IPS-18a (cell line): ENCODE measurements at regions not wholly inside any gene's neighbourhood (a gene's known extent, or its start where the extent isn't known, plus 50 kb on each side); places are given as distances from the start of the nearest gene placed in this dataset.

ENCODE experiments used
- H3K27ac ChIP-seq: one replicate; pipeline ENCODE4 v1.5.1; 2013; ENCODE audit warnings: low read length
- H3K27me3 ChIP-seq: one replicate; pipeline ENCODE4 v1.6.1; 2013; ENCODE audit warnings: mild to moderate bottlenecking, low read length; ENCODE audit not compliant: control insufficient read depth, insufficient read depth
- H3K36me3 ChIP-seq: one replicate; pipeline ENCODE4 v1.6.1; 2013; ENCODE audit warnings: low read depth, low read length; ENCODE audit not compliant: control insufficient read depth
- H3K4me1 ChIP-seq: one replicate; pipeline ENCODE4 v1.6.1; 2013; ENCODE audit warnings: low read depth, low read length; ENCODE audit not compliant: control insufficient read depth
- H3K4me3 ChIP-seq: one replicate; pipeline ENCODE4 v1.5.1; 2013; ENCODE audit warnings: low read length
- H3K9ac ChIP-seq: one replicate; pipeline ENCODE4 v1.6.1; 2013; ENCODE audit warnings: mild to moderate bottlenecking, low read length, moderate library complexity
- H3K9me3 ChIP-seq: one replicate; pipeline ENCODE4 v1.6.1; 2013; ENCODE audit warnings: low read depth, low read length; ENCODE audit not compliant: control insufficient read depth

DNA sequence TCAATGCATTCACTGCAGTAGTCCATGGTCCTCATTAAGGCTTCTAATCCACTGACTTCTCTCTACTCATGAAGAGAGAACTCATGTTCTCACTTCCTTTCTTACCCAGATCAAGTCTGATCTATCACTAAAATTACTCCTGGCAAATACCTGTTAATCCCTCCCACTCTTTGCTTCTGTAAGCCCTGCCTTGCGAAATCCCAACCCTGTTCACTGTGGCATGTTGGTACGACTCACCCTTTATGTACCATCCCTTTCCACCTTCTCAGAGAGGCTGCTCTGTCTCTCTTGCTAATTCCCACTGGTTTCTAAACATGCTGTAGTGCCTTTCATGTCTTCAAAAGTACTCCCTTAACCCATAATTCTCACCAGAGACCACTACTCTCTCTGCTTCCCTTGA lies 272.2 kb upstream of the ACVR2A start:
- Histone ChIP-seq H3K4me1 (no peaks in the 10 kb centered on the region), H3K9me3 (peaks cover 5% of the 10 kb centered on the region), H3K4me3 (no peak overlapping the region), H3K27ac (no peak overlapping the region), H3K27me3 (no peaks in the 10 kb centered on the region), H3K36me3 (no peaks in the 10 kb centered on the region), H3K9ac (no peak overlapping the region)

DNA sequence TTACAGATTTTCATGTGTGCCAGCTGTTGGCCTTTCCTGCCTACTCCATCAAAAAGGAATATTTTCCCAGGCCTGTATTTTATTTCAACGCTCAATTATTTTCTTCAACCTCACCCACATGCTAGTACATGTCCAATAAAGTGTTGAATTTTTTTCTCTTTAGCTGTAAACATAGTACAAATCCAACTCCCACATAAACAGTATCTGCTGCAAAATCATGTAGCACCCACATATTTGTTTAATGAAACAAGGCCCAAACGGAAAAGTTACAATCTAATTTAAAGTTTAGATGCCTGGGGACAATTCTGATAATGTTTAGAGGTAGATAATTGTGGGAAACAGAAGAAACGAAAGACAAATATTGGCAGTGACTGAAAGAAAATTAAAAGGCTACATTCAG lies 275.4 kb upstream of the ACVR2A start:
- H3K27ac ChIP-seq: no peak overlapping the region
- no peaks in the 10 kb centered on the region for H3K4me1 ChIP-seq
- H3K36me3 ChIP-seq: no peaks in the 10 kb centered on the region
- H3K27me3 ChIP-seq: no peaks in the 10 kb centered on the region
- peaks cover 5% of the 10 kb centered on the region for H3K9me3 ChIP-seq
- H3K9ac ChIP-seq: no peak overlapping the region
- no peak overlapping the region for H3K4me3 ChIP-seq

DNA sequence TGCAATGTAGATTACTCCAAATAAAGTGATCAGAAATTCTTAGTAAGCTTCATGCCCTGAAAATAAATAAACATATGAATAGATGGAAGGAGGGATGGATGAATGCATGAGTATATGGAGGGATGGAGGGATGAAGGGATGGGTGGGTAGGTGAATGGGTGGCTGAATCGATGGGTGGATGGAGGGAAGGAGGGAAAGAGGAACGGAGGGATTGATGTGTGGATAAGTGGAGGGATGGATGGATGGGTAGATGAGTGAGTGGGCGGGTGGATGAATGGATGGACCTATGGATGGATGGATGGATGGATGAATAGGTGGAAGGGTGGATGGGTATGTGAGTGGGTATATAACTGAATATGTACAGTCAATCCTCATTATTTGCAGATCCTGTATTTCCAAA lies 276.7 kb upstream of the ACVR2A start:
- no peak overlapping the region for H3K4me3 ChIP-seq
- no peaks in the 10 kb centered on the region for H3K27me3 ChIP-seq
- H3K36me3 ChIP-seq: no peaks in the 10 kb centered on the region
- no peak overlapping the region for H3K9ac ChIP-seq
- H3K27ac ChIP-seq: no peak overlapping the region
- H3K4me1 ChIP-seq: no peaks in the 10 kb centered on the region
- peaks cover 5% of the 10 kb centered on the region for H3K9me3 ChIP-seq

DNA sequence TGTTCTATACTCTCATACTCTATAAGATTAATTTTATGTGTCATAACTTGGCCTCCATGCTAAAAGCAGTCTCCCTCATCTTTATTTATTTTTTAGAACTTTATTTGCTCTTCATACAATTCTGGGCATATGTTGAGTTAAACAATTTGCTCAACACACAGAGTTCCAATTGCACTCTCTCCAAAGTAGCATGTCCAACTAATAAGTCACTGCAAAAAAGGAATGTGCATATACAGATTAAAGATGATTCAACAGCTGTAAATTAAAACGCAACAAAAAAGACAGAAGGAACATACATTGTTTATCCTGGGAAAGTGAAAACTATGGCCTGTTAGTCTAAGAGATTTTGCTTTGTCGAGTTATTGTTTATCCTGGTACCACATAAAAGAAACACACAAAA lies 277.7 kb upstream of the ACVR2A start:
- Histone ChIP-seq H3K36me3 (no peaks in the 10 kb centered on the region), H3K4me1 (no peaks in the 10 kb centered on the region), H3K27ac (no peak overlapping the region), H3K4me3 (no peak overlapping the region), H3K9me3 (peaks cover 5% of the 10 kb centered on the region), H3K9ac (no peak overlapping the region), H3K27me3 (no peaks in the 10 kb centered on the region)

DNA sequence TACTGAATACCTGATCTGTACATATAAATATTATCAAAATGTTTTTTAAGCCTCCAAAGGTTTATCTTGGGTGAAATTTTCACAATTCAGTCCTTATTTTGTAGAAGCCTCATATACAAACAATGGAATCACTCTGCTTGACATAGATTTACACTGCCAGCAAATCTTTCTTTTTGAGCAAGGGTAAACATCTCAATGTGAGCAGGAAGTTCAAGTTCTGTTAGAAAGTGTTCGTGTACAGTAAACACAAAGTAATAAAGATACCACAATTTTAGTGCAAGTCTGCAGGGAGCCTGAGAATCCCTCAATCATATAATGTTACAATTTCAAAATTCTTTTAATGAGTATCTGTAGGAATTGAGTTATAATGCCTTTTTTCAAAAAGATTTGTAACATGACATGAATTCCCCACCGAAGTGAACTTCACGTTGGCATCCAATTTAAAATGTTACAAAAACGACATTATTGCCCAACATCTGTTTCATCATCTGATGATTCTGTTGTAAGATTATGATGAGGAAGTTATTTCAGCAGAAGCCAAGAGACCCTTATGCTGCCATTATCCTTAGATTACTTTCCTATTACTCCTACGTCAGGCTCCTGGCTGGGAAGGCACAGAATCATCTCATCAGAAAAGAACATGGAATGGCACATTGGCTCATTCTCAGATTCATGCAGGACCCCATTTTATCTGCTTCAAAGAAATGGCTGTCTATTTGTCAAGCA lies 283.9 kb upstream of the ACVR2A start:
- Histone ChIP-seq H3K27ac (no peak overlapping the region), H3K27me3 (no peaks in the 10 kb centered on the region), H3K36me3 (no peaks in the 10 kb centered on the region), H3K9me3 (no peaks in the 10 kb centered on the region), H3K4me1 (no peaks in the 10 kb centered on the region), H3K9ac (no peak overlapping the region), H3K4me3 (no peak overlapping the region)

DNA sequence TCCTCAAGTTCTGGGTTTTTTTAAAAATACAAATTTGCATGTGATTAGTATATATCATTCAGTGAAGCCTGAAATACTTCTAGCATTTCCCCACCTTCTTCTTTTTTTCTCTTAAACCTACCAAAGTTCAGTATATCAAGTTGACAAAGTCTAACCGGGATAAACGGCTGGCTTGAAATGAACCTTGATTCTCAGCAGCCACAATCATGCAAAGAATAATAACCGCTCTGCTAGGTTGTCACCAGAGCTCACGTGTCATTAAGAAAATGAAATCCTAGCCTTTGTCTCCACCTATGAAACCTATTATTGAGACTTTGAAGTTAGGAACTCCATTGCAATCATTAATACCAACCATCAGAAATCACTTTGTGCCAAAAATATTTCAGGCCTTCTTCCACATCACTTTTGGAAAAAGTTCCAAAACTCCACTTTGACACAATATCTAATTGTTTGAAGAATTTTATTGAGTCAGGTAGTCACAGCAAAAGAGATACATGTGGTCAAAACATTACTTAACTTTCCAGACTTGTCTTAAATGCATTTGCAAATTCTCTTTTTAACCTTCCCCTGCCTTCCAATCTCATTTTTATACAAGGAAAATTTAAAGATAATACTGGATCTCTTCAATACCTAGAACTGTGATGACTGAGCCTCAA lies 285.6 kb upstream of the ACVR2A start:
- no peak overlapping the region for H3K4me3 ChIP-seq
- H3K27me3 ChIP-seq: no peaks in the 10 kb centered on the region
- no peaks in the 10 kb centered on the region for H3K9me3 ChIP-seq
- no peaks in the 10 kb centered on the region for H3K4me1 ChIP-seq
- H3K9ac ChIP-seq: no peak overlapping the region
- no peaks in the 10 kb centered on the region for H3K36me3 ChIP-seq
- H3K27ac ChIP-seq: no peak overlapping the region

DNA sequence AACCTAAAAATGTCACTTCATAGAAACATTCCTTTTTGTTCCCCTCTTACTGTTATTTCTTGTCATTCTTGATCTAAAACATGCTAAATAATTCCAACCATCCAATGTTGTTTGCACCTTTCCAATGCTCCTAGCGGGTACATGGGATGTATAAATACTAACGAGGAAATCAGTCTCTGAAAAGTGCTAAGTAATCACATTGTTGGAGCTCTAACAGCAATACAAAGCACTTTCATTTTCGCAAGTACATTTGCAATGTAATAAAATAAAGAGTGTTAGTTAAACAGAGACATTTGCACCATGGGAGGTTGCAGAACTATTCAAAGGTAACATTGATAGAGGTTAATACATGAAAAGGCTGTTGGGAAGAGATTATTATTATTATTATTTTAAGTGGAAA lies 286.2 kb upstream of the ACVR2A start:
- Histone ChIP-seq H3K36me3 (no peaks in the 10 kb centered on the region), H3K9me3 (no peaks in the 10 kb centered on the region), H3K9ac (no peak overlapping the region), H3K4me1 (no peaks in the 10 kb centered on the region), H3K27ac (no peak overlapping the region), H3K4me3 (no peak overlapping the region), H3K27me3 (no peaks in the 10 kb centered on the region)

DNA sequence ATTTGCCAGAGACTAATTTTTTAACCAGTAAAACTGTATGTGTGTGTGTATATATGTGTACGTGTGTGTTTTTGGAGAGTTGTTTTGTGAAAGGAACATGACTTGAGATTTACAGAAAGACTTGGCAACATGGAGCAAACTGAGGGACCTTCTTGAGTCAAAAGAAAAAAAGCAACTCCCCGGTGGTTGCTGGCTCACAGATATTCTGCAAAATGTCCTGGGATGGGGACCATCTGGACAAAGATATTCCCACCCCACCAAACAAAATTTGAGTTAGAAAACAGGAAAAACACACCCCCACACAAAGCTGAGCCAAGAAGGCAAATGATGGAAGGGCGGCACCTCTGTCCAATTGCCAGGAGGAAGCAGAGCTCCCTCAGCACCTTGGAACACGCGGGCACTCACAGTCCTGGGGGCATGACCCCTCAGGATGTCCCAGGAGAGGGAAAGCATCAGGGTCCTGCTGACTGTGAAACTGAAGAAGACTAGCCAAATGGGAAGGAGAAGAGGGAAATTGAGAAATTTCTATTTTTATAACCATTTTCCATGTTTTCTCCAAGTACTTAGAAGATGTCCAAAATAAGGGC lies 290.2 kb upstream of the ACVR2A start:
- Histone ChIP-seq H3K36me3 (no peaks in the 10 kb centered on the region), H3K27me3 (no peaks in the 10 kb centered on the region), H3K4me3 (no peak overlapping the region)

DNA sequence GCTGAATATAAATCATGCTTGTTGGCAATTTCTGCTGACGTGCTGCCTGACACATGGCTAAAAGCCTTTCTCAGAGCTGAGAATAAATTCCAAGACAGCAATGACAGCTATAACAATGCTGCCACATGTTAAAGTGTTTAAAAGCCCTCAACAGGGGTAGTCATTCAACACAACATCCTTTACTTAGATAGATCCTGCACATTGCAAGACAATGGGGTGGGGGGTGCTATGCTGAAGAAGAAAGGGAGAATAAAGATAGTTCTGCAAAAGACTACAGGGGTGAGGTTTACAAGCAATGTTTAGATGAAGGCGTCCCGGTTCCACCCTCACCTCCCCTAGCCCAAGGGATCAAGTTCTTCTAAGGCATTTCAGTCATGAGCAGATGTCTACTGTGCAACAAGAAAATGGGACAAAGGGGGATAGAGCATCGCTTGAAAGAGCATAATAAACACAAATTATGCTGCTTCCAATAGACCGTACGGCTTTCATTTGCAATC lies 291.0 kb upstream of the ACVR2A start:
- Histone ChIP-seq H3K4me1 (no peaks in the 10 kb centered on the region), H3K36me3 (no peaks in the 10 kb centered on the region), H3K27ac (no peak overlapping the region), H3K9me3 (no peaks in the 10 kb centered on the region), H3K4me3 (no peak overlapping the region), H3K27me3 (no peaks in the 10 kb centered on the region), H3K9ac (no peak overlapping the region)

More for the DNA sequence above, 290.2 kb upstream of the ACVR2A start:
- Histone ChIP-seq H3K27ac (no peak overlapping the region), H3K4me1 (no peaks in the 10 kb centered on the region), H3K9me3 (no peaks in the 10 kb centered on the region), H3K9ac (no peak overlapping the region)

DNA sequence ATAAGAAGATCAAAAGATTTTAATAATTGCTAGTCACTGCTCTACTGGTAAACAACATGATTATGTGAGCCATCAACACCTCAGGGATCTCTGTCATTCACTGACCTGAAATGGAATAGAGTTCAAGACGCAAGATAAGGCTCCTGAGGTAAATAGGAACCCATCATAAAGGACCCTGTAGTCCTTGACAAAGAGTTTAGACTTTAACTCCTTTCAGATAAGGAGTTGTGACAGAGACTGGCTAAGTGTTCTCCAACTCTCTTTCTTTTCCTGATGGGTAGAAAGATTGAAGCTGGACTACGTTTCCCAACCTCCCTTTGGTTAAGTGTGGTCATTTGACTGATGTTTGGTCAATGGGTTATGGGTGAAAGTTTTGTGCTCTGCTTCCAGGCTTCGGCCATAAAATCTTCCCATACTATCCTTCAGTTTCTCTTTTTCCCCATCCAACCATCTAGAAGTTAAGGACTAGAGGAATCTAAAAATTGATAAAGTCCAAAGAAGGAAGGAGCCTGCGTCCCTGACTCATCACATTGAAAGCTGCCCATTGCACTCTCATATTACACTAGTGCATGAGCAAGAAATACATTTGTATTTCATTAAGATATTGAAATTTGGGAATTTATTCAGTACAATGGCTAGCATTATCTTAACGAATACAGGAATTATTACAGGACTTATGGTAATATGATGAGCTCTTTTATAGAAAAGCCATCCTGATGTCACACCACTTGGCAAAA lies 293.7 kb upstream of the ACVR2A start:
- H3K4me1 ChIP-seq: no peaks in the 10 kb centered on the region
- H3K27me3 ChIP-seq: no peaks in the 10 kb centered on the region
- H3K9ac ChIP-seq: no peak overlapping the region
- no peaks in the 10 kb centered on the region for H3K9me3 ChIP-seq
- no peaks in the 10 kb centered on the region for H3K36me3 ChIP-seq
- H3K27ac ChIP-seq: no peak overlapping the region
- no peak overlapping the region for H3K4me3 ChIP-seq

DNA sequence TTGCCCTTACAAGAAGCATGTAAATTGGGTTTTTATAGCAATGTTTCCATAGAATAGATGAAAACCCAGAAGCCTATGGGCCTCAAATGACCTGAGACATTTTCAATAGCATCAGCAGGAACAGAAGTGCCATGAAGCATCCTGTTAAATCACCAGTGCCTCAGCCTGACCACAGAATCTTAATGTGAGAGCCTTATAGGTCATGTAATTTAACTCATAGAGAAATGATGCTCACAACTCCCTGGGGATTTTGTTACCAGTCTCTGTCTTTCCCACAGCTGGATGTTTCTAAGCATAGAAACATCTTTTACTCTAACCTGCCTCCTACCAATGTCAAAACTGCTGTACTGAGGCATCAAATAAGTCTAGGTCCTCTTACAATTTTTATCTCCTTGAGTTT lies 295.8 kb upstream of the ACVR2A start:
- Histone ChIP-seq H3K27me3 (no peaks in the 10 kb centered on the region), H3K9me3 (no peaks in the 10 kb centered on the region), H3K36me3 (no peaks in the 10 kb centered on the region)

More for the DNA sequence above, 295.8 kb upstream of the ACVR2A start:
- Histone ChIP-seq H3K9ac (no peak overlapping the region), H3K4me3 (no peak overlapping the region), H3K27ac (no peak overlapping the region), H3K4me1 (no peaks in the 10 kb centered on the region)
